Kidney (tissue), 13 donors: ENCODE measurements at regions not wholly inside any gene's neighbourhood (a gene's known extent, or its start where the extent isn't known, plus 50 kb on each side); places are given as distances from the start of the nearest gene placed in this dataset.

ENCODE experiments used
- DNase-seq, 5 donors: peaks; one replicate each; pipeline ENCODE4 v3.0.0-alpha.2; 2013 to 2020
- FAIRE-seq: peaks from 2 replicates; lab custom pipeline; 2012; peaks lifted over from hg19 to GRCh38; lab: Jason Lieb, UNC
- H3K27ac ChIP-seq, 2 donors: one replicate each; pipeline ENCODE4 v1.7.0; 2013; ENCODE audit warnings: low read depth in 2 of 2, low read length in 2 of 2, inconsistent platforms in 1 of 2
- H3K27me3 ChIP-seq: one replicate; pipeline ENCODE4 v1.7.1; 2013; ENCODE audit warnings: low read length, inconsistent platforms; ENCODE audit not compliant: control insufficient read depth, insufficient read depth
- H3K36me3 ChIP-seq, 3 donors: one replicate each; pipeline versions ENCODE4 v1.7.0 to v1.7.1; 2013; ENCODE audit warnings: low read length in 3 of 3, control low read depth in 1 of 3, inconsistent platforms in 1 of 3; ENCODE audit not compliant: insufficient read depth in 3 of 3, control insufficient read depth in 2 of 3
- H3K4me1 ChIP-seq, 3 donors: one replicate each; pipeline versions ENCODE4 v1.7.0 to v1.7.1; 2013; ENCODE audit warnings: low read length in 3 of 3, inconsistent platforms in 1 of 3, low read depth in 1 of 3; ENCODE audit not compliant: control insufficient read depth in 2 of 3, insufficient read depth in 2 of 3
- H3K4me3 ChIP-seq, 3 donors: one replicate each; pipeline versions ENCODE4 v1.7.0 to v1.8.1; 2013; ENCODE audit warnings: low read length in 3 of 3, control low read depth in 1 of 3, inconsistent platforms in 1 of 3
- H3K9ac ChIP-seq, 3 donors: one replicate each; pipeline versions ENCODE4 v1.7.0 to v1.7.1; 2013; ENCODE audit warnings: low read length in 3 of 3, control low read depth in 1 of 3, inconsistent platforms in 1 of 3
- H3K9me3 ChIP-seq, 3 donors: one replicate each; pipeline versions ENCODE4 v1.7.0 to v1.7.1; 2013; ENCODE audit warnings: low read length in 3 of 3, control low read depth in 1 of 3, inconsistent platforms in 1 of 3; ENCODE audit not compliant: control insufficient read depth in 2 of 3, insufficient read depth in 1 of 3
- CTCF ChIP-seq: IDR thresholded peaks from 3 replicates; pipeline ENCODE4 v1.5.1; 2012; ENCODE audit warnings: mild to moderate bottlenecking, moderate library complexity, borderline replicate concordance; ENCODE audit not compliant: insufficient read depth; ENCODE audit errors: extremely low read depth
- intact Hi-C: fragments of 100-400 bp; cut with DNase I; formaldehyde crosslinking; loops from one replicate; pipeline ENCODE4 v1.11.1; 2022
- donor health status: control.
- donor health status: control.
- donor health status: control.
- donor health status: control.
- donor health status: control.
- donor health status: DM: yes; HTN: yes; CAD: no.
- donor health status: Normal renal cell carcinoma (clear cell type).

- Histone ChIP-seq H3K9ac (no peak overlapping the region), H3K27me3 (no peaks in the 10 kb centered on the region), H3K9me3 (no peaks in the 10 kb centered on the region), H3K4me1 (no peaks in the 10 kb centered on the region), H3K27ac (no peak overlapping the region), H3K4me3 (no peak overlapping the region), H3K36me3 (no peaks in the 10 kb centered on the region)
- TF ChIP-seq CTCF, result no peak
- intact Hi-C loops, result no loop called here
- FAIRE-seq (no peak), DNase-seq (no peak)
Observed at GRCh38 chr10:125294109-125294508, 133.7 kb upstream of the CTBP2 start.

GRCh38 chr10:125291836-125292235 lies 131.5 kb upstream of the CTBP2 start:
- H3K9ac ChIP-seq, result no peak overlapping the region
- FAIRE-seq (no peak), DNase-seq (no peak)
- no peaks in the 10 kb centered on the region for H3K36me3 ChIP-seq
- no peaks in the 10 kb centered on the region for H3K9me3 ChIP-seq
- H3K4me1 ChIP-seq, result no peaks in the 10 kb centered on the region
- H3K4me3 ChIP-seq, result no peak overlapping the region
- no peak for TF ChIP-seq CTCF
- H3K27ac ChIP-seq, result no peak overlapping the region
- H3K27me3 ChIP-seq, result no peaks in the 10 kb centered on the region
- intact Hi-C loops, result no loop called here

- H3K27ac ChIP-seq, result no peak overlapping the region
- DNase-seq, result no peak
- no peak overlapping the region for H3K4me3 ChIP-seq
- FAIRE-seq, result no peak
- H3K27me3 ChIP-seq, result no peaks in the 10 kb centered on the region
- no peaks in the 10 kb centered on the region for H3K36me3 ChIP-seq
- no peaks in the 10 kb centered on the region for H3K9me3 ChIP-seq
- TF ChIP-seq CTCF, result no peak
- H3K9ac ChIP-seq, result no peak overlapping the region
- intact Hi-C loops, result no loop called here
- no peaks in the 10 kb centered on the region for H3K4me1 ChIP-seq
Observed at GRCh38 chr10:125289461-125289860, 129.1 kb upstream of the CTBP2 start.

GRCh38 chr10:125284875-125285597 lies 124.7 kb upstream of the CTBP2 start:
- no peaks in the 10 kb centered on the region for H3K9me3 ChIP-seq
- H3K27ac ChIP-seq, result no peak overlapping the region
- DNase-seq (no peak), FAIRE-seq (no peak)
- H3K4me1 ChIP-seq, result no peaks in the 10 kb centered on the region
- TF ChIP-seq CTCF, result no peak
- intact Hi-C loops, result no loop called here
- no peaks in the 10 kb centered on the region for H3K36me3 ChIP-seq
- H3K4me3 ChIP-seq, result no peak overlapping the region
- no peaks in the 10 kb centered on the region for H3K27me3 ChIP-seq
- H3K9ac ChIP-seq, result no peak overlapping the region
